ENCODE measurements at regions not wholly inside any gene's neighbourhood (a gene's known extent, or its start where the extent isn't known, plus 50 kb on each side); places are given as distances from the start of the nearest gene placed in this dataset.

DNA sequence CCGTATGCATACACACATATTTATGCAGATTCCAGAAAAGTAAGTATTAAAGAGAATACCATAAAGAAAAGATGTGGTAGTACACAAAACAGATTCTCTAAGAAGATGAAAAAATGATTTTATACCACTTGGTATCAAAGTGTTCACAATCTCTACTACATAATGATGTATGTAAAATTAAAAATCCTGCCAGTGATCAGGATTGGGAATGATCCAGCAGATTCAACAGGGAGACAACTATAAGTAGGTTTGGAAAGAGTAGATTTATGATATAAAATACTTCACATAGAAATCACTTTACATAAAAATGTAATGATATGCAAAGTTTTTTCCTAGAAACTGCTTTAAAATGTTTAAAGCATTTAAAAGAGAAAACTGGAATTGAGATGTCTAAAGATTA lies 447.0 kb downstream of the CNTNAP4 start:
- H3K4me3 ChIP-seq (ENCODE audit: low read depth, low read length): no peak overlapping the region
- DNase-seq (ENCODE audit: low read depth): no peak
- no peak for TF ChIP-seq POLR2A (IDR thresholded peaks at IDR 0.05; ENCODE audit: extremely low read depth, insufficient read length)

DNA sequence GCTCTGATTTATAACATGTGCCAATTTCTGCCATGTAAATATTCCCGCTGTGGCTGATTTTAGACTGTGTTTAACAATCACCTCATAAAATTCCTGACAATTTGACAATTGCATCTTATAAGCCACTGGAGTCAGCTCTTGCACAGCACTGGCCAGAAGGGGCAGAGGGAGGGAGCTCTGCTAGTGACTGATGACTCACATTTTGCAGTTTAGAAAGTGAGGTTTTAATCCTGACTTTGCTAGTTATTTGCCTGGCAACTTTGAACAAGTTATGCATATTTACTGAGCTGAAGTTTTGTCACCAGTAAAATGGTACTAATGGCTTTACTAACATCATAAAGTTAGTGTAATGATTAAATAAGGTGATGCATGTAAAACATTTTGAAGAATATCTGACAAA lies 452.3 kb downstream of the CNTNAP4 start:
- DNase-seq (ENCODE audit: low read depth): no peak
- TF ChIP-seq, protein P1, sequence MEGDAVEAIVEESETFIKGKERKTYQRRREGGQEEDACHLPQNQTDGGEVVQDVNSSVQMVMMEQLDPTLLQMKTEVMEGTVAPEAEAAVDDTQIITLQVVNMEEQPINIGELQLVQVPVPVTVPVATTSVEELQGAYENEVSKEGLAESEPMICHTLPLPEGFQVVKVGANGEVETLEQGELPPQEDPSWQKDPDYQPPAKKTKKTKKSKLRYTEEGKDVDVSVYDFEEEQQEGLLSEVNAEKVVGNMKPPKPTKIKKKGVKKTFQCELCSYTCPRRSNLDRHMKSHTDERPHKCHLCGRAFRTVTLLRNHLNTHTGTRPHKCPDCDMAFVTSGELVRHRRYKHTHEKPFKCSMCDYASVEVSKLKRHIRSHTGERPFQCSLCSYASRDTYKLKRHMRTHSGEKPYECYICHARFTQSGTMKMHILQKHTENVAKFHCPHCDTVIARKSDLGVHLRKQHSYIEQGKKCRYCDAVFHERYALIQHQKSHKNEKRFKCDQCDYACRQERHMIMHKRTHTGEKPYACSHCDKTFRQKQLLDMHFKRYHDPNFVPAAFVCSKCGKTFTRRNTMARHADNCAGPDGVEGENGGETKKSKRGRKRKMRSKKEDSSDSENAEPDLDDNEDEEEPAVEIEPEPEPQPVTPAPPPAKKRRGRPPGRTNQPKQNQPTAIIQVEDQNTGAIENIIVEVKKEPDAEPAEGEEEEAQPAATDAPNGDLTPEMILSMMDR (IDR thresholded peaks at IDR 0.05; ENCODE audit: low read depth, low read length): no peak
- TF ChIP-seq MYC (IDR thresholded peaks at IDR 0.05; ENCODE audit: low read depth, low read length) (no peak), POLR2A (IDR thresholded peaks at IDR 0.05; ENCODE audit: extremely low read depth, insufficient read length) (no peak)
- TF ChIP-seq, protein P2, sequence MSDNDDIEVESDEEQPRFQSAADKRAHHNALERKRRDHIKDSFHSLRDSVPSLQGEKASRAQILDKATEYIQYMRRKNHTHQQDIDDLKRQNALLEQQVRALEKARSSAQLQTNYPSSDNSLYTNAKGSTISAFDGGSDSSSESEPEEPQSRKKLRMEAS (IDR thresholded peaks at IDR 0.05; ENCODE audit: low read depth, low read length): no peak
- no peak overlapping the region for H3K4me3 ChIP-seq (ENCODE audit: low read depth, low read length)

DNA sequence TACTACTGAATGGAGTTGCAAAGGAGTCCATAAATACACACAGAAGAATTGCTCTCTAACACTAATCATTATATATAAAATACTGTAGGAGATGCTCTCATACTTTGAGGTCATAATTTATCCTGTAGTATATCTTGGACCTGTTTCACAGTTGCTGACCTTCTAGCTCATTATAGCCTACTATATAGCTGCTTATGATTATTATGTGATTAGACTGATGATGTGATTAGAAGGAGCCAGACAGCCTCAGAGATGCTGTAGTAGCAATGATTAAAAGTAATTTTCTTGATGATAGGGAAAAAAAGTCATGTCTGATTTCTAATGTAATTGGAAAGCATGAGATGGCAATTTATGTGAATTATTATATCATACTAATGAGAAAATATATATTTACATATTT lies 455.7 kb downstream of the CNTNAP4 start:
- no peak overlapping the region for H3K4me3 ChIP-seq (ENCODE audit: low read depth, low read length)
- DNase-seq (ENCODE audit: low read depth): no peak
- TF ChIP-seq, protein P1 (IDR thresholded peaks at IDR 0.05; ENCODE audit: low read depth, low read length): no peak
- TF ChIP-seq POLR2A (IDR thresholded peaks at IDR 0.05; ENCODE audit: extremely low read depth, insufficient read length) (no peak), MYC (IDR thresholded peaks at IDR 0.05; ENCODE audit: low read depth, low read length) (no peak)
- TF ChIP-seq, protein P2 (IDR thresholded peaks at IDR 0.05; ENCODE audit: low read depth, low read length): no peak

DNA sequence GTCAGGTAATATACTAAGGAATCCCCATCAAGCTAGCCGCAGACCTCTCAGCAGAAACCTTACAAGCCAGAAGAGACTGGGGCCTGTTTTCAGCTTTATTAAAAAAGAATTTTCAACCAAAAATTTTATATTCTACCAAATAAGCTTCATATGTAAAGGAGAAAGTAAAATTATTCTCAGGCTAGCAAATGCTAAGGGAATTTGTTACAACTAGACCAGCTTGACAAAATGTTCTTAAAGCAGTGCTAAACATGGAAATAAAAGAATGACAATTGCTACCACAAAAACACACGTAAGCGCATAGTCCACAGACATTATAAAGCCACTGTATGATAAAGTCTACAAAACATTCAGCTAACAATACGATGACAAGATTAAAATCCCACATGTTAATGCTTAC lies 449.4 kb upstream of the MON1B start:
- H3K4me3 ChIP-seq (ENCODE audit: low read depth, low read length): no peak overlapping the region
- no peak for DNase-seq (ENCODE audit: low read depth)
- TF ChIP-seq, protein P2 (IDR thresholded peaks at IDR 0.05; ENCODE audit: low read depth, low read length): no peak

DNA sequence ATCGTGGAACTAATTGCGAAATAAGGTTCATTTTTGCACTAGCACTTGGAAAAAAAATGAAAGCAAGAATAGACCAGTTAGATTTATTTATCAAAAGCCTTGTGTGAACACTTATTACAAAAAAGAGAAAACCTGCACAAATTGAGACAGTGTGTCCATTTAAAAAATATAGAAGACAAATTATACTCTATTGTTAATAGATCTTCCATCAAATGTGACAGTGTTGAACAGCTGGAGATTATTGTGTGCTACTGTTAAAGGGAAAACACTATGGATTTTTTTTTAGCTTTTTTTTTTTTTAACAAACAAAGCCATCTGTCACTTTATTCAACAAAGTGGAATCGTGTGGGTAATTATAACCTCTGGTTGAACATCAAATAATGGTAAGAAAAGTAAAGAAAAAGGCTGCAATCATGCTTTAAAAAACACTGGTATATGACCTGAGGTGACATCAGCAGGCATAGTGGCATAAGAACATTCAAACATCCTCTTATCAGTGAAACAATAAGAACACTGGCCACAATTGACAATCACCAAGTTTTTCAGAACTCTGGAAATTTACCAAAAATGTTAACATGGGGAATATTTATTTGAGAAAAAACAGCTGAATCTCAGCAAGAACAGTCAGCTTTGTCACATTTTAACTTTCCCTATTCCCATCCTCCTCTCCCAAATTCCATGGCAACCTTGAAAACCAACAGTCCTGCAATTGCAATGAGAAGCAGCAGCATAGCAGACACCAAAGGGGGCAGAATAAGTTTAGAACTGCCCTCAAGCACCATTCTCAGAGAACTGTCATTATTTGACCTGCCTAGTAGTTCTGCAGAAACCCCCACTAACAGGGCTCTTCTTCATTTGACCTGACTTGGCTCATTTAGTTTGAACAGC lies 442.3 kb upstream of the MON1B start:
- no peak overlapping the region for H3K4me3 ChIP-seq (ENCODE audit: low read depth, low read length)
- no peak for DNase-seq (ENCODE audit: low read depth)
- TF ChIP-seq, protein P1 (IDR thresholded peaks at IDR 0.05; ENCODE audit: low read depth, low read length): no peak
- no peak for TF ChIP-seq MYC (IDR thresholded peaks at IDR 0.05; ENCODE audit: low read depth, low read length)
- TF ChIP-seq, protein P2 (IDR thresholded peaks at IDR 0.05; ENCODE audit: low read depth, low read length): no peak
- no peak for TF ChIP-seq POLR2A (IDR thresholded peaks at IDR 0.05; ENCODE audit: extremely low read depth, insufficient read length)

DNA sequence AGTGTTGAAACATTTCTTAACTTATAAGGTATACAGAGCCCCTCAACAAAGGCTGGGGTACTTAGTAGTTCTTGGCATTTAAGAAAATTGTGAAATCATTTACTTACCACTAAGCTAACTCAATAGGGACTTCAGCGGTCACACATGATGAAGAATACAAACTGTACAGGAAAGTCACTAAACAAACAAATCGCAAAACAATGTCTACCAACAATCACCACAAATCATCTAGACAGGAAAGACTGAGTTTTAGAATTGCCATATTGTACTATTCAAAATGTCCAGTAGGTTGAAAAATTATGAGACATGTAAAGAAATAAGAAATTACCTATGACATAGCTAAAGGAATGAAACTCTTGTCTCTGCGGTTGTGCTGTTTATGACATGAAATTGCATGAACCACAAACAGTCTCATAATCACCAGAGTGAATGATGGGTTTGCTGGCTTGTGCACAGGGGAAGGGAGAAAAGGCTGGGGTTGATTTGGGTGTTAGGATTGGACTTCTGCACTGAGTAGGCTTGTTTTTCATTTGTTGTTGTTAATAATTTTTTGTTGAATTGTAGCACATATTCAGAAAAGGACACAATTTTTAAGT lies 441.1 kb upstream of the MON1B start:
- DNase-seq (ENCODE audit: low read depth): no peak
- TF ChIP-seq POLR2A (IDR thresholded peaks at IDR 0.05; ENCODE audit: extremely low read depth, insufficient read length) (no peak), MYC (IDR thresholded peaks at IDR 0.05; ENCODE audit: low read depth, low read length) (no peak)
- TF ChIP-seq, protein P1 (IDR thresholded peaks at IDR 0.05; ENCODE audit: low read depth, low read length): no peak
- TF ChIP-seq, protein P2 (IDR thresholded peaks at IDR 0.05; ENCODE audit: low read depth, low read length): no peak
- no peak overlapping the region for H3K4me3 ChIP-seq (ENCODE audit: low read depth, low read length)
